ENCODE measurements at regions not wholly inside any gene's neighbourhood (a gene's known extent, or its start where the extent isn't known, plus 50 kb on each side); places are given as distances from the start of the nearest gene placed in this dataset.

- TF ChIP-seq CSDE1 (IDR thresholded peaks at IDR 0.05) (no peak), ZNF282 (CRISPR knock-in tag; IDR thresholded peaks at IDR 0.05) (no peak), FOXJ2 (tag; IDR thresholded peaks at IDR 0.05) (no peak), NR2C2 (CRISPR knock-in tag; IDR thresholded peaks at IDR 0.05) (no peak), NR2C2 (tag; IDR thresholded peaks at IDR 0.05) (no peak)
- TF ChIP-seq, protein P1, sequence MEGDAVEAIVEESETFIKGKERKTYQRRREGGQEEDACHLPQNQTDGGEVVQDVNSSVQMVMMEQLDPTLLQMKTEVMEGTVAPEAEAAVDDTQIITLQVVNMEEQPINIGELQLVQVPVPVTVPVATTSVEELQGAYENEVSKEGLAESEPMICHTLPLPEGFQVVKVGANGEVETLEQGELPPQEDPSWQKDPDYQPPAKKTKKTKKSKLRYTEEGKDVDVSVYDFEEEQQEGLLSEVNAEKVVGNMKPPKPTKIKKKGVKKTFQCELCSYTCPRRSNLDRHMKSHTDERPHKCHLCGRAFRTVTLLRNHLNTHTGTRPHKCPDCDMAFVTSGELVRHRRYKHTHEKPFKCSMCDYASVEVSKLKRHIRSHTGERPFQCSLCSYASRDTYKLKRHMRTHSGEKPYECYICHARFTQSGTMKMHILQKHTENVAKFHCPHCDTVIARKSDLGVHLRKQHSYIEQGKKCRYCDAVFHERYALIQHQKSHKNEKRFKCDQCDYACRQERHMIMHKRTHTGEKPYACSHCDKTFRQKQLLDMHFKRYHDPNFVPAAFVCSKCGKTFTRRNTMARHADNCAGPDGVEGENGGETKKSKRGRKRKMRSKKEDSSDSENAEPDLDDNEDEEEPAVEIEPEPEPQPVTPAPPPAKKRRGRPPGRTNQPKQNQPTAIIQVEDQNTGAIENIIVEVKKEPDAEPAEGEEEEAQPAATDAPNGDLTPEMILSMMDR (IDR thresholded peaks at IDR 0.05 in 2 of 3, conservative IDR thresholded peaks at IDR 0.05 in 1 of 3; ENCODE audit: insufficient read depth in 2 of 3, low read depth in 1 of 3, low read length in 3 of 3): no peak
- TF ChIP-seq, protein P2, sequence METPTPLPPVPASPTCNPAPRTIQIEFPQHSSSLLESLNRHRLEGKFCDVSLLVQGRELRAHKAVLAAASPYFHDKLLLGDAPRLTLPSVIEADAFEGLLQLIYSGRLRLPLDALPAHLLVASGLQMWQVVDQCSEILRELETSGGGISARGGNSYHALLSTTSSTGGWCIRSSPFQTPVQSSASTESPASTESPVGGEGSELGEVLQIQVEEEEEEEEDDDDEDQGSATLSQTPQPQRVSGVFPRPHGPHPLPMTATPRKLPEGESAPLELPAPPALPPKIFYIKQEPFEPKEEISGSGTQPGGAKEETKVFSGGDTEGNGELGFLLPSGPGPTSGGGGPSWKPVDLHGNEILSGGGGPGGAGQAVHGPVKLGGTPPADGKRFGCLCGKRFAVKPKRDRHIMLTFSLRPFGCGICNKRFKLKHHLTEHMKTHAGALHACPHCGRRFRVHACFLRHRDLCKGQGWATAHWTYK (CRISPR knock-in tag; IDR thresholded peaks at IDR 0.05): no peak
- TF ChIP-seq, protein P3, sequence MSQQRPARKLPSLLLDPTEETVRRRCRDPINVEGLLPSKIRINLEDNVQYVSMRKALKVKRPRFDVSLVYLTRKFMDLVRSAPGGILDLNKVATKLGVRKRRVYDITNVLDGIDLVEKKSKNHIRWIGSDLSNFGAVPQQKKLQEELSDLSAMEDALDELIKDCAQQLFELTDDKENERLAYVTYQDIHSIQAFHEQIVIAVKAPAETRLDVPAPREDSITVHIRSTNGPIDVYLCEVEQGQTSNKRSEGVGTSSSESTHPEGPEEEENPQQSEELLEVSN (IDR thresholded peaks at IDR 0.05; ENCODE audit: borderline replicate concordance in 1 of 2, extremely low read depth in 1 of 2, insufficient read depth in 1 of 2, insufficient read length in 1 of 2, low read depth in 1 of 2, low read length in 1 of 2, poor library complexity in 1 of 2, severe bottlenecking in 1 of 2): no peak
Observed at GRCh38 chr2:237016121-237016915, 69.4 kb upstream of the COPS8 start.

Measured in K562 (cell line).